Activated T-helper 1 cell treated with Interleukin-2 at 50 U/mL for 16 hours (primary cell): ENCODE measurements at regions not wholly inside any gene's neighbourhood (a gene's known extent, or its start where the extent isn't known, plus 50 kb on each side); places are given as distances from the start of the nearest gene placed in this dataset.
"Not testable (repeated sequence)": the region's sequence is repeated elsewhere in the genome, so short reads cannot be mapped to it uniquely, and the experiment has no call there.

Experiments used
- DNase-seq: peaks from one replicate; pipeline ENCODE4 v3.0.0-alpha.2; 2020; ENCODE audit warnings: low read depth

DNA sequence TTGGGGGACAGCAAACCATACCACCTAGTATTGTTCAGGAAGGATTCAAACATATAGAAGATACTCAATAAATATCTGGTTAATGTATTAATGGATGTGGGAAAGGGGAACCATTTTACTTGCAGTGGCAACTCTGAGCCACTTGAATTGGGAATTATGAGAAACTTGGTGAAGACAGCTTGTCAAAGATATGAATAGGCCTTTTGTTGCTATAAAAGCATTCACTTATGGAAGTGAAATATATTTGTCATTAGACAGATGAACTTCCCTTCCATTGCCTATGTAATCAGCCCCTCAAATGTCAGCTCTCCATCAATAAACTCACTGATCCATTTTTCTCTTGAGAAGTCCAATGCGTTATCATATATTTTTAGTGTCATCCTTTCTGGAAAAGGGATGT, 56.1 kb downstream of the GPR85 start:
- no peak for DNase-seq

GRCh38 chr7:113026941-113027340, 59.7 kb downstream of the GPR85 start:
- no peak for DNase-seq

DNA sequence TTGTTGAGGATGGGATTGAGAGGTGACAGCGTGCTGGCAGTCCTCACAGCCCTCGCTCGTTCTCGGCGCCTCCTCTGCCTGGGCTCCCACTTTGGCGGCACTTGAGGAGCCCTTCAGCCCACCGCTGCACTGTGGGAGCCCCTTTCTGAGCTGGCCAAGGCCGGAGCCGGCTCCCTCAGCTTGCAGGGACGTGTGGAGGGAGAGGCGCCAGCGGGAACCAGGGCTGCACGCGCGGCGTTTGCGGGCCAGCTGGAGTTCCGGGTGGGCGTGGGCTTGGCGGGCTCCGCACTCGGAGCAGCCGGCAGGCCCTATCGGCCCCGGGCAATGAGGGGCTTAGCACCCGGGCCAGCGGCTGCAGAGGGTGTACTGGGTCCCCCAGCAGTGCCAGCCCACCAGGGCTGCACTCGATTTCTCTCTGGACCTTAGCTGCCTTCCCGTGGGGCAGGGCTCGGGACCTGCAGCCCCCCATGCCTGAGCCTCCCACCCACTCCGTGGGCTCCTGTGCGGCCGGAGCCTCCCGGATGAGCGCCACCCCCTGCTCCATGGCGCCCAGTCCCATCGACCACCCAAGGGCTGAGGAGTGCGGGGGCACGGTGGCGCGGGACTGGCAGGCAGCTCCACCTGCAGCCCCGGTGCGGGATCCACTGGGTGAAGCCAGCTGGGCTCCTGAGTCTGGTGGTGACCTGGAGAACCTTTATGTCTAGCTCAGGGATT, 69.3 kb downstream of the GPR85 start:
- DNase-seq: not testable (repeated sequence)

GRCh38 chr7:113015034-113015645, 71.5 kb downstream of the GPR85 start:
- no peak for DNase-seq

- DNase-seq: no peak
These were observed 72.7 kb downstream of the GPR85 start for GRCh38 chr7:113013761-113014449.

DNA sequence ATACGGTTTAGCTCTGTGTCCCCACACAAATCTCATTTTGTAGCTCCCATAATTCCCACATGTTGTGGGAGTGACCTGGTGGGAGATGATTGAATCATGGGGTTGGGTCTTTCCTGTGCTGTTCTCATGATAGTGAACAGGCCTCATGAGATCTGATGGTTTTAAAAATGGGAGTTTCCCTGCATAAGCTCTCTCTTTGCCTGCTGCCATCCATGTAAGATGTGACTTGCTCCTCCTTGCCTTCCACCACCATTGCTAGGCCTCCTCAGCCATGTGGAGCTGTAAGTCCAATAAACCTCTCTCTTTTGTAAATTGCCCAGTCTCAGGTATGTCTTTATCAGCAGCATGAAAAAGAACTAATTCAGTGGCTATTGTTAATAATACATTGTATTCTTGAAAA, 73.8 kb downstream of the GPR85 start:
- DNase-seq: not testable (repeated sequence)

GRCh38 chr7:113010377-113010776, 76.2 kb downstream of the GPR85 start:
- DNase-seq: no peak

DNA sequence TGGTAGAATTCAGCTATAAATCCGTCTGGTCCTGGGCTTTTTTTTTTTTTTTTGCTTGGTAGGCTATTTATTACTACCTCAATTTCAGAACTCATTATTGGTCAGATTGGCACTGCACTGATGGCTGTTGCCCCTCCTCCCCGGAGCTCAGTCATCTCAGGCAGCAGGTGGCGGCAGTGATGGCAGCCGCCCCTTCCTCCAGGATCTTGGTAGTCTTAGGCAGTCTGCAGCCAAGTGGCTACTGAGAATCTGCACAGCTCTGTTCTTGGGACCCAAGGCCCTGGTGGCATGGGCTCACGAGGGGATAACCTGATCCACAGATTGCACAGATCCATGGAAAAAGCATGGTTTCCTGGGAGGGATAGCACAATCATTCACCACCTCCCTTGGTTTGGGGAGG, 77.9 kb downstream of the GPR85 start:
- DNase-seq: no peak

DNA sequence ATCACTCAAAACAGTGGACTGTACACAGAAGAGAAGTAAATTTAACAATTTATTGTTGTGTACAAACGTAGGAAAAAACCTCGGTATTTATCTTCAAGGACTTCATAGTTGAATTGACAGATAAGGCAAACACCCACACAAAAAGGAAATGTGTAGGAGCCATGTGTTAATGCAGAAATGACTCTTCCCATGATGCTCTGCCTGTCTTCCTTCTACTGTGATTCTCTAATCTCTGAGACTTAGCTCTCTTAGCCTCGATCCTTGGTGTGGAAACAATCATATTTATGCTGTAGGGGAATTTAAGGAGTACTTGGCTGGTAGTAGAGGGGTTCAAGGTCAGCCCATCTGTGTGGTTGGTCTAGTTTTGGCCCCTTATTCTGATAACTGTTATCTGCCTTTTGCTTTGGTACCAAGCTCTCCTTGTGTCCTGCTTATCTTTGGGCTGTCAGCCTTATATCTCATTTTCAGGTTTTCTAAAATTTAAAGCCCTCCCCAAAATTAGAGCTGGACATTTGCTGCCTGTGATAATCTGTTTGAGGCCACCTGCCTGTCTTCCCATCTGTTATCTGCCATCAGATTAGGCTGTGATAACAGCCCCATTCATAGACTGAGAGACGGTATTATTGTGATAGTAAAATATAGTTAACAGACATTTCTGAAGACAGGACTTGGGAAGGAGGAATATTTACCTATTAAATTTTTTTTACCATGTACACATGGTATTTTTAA, 81.7 kb downstream of the GPR85 start:
- no peak for DNase-seq

GRCh38 chr7:113000316-113001020, 86.2 kb downstream of the GPR85 start:
- no peak for DNase-seq

GRCh38 chr7:112997831-112998230, 88.8 kb downstream of the GPR85 start:
- DNase-seq: no peak

GRCh38 chr7:112996331-112996871, 90.2 kb downstream of the GPR85 start:
- no peak for DNase-seq

- DNase-seq: no peak
These were observed 91.4 kb downstream of the GPR85 start for GRCh38 chr7:112995059-112995824.

GRCh38 chr7:112994656-112995055, 92.0 kb downstream of the GPR85 start:
- no peak for DNase-seq

GRCh38 chr7:112990624-112991023, 96.0 kb downstream of the GPR85 start:
- DNase-seq: no peak

DNA sequence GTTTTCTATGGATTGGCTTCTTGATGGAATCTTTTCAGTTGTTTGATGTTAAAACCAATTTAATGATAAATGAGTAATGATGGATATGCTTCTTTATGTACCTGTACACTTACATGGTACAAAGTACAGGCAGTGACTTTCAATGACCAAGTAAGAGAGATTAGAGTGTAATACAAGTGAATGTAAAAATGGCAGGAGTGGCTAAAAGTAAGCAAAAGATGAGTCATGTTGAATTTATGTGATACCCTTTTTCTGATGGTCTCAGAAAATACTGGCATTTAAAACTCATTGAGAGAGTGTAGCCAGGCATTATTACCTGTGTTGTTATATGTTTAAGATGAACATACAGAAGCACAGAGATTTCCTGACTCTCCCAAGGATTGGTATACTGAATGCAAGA, 97.1 kb downstream of the GPR85 start:
- no peak for DNase-seq

- DNase-seq: no peak
These were observed 99.5 kb downstream of the GPR85 start for GRCh38 chr7:112987171-112987570.

GRCh38 chr7:112986256-112987031, 100.2 kb downstream of the GPR85 start:
- DNase-seq: no peak

- no peak for DNase-seq
These were observed 101.1 kb downstream of the GPR85 start for GRCh38 chr7:112985377-112985987.
